ENCODE measurements at regions not wholly inside any gene's neighbourhood (a gene's known extent, or its start where the extent isn't known, plus 50 kb on each side); places are given as distances from the start of the nearest gene placed in this dataset.

GRCh38 chr3:59313365-59313764, 263.5 kb upstream of the CFAP20DC start:
- Histone ChIP-seq H3K4me3 (ENCODE audit: low read depth, low read length) (no peak overlapping the region), H3K36me3 (ENCODE audit: control insufficient read depth, insufficient read depth, low read length) (no peaks in the 10 kb centered on the region), H3K27me3 (ENCODE audit: control insufficient read depth, insufficient read depth, low read length) (no peaks in the 10 kb centered on the region)
- TF ChIP-seq CTCF (IDR thresholded peaks at IDR 0.05; ENCODE audit: insufficient read depth, low read length, poor library complexity, severe bottlenecking) = peak; percentile 55
- DNase-seq (ENCODE audit: low read depth) = no peak

GRCh38 chr3:59311231-59311630, 261.4 kb upstream of the CFAP20DC start:
- H3K27me3 ChIP-seq (ENCODE audit: control insufficient read depth, insufficient read depth, low read length) = no peaks in the 10 kb centered on the region
- no peak for DNase-seq (ENCODE audit: low read depth)
- H3K36me3 ChIP-seq (ENCODE audit: control insufficient read depth, insufficient read depth, low read length) = no peaks in the 10 kb centered on the region
- no peak for TF ChIP-seq CTCF (IDR thresholded peaks at IDR 0.05; ENCODE audit: insufficient read depth, low read length, poor library complexity, severe bottlenecking)
- H3K4me3 ChIP-seq (ENCODE audit: low read depth, low read length) = no peak overlapping the region

- DNase-seq (ENCODE audit: low read depth) = no peak
Observed at GRCh38 chr3:59310736-59311135, 260.9 kb upstream of the CFAP20DC start.

GRCh38 chr3:59308684-59309083, 258.9 kb upstream of the CFAP20DC start:
- H3K36me3 ChIP-seq (ENCODE audit: control insufficient read depth, insufficient read depth, low read length) = no peaks in the 10 kb centered on the region
- TF ChIP-seq CTCF (IDR thresholded peaks at IDR 0.05; ENCODE audit: insufficient read depth, low read length, poor library complexity, severe bottlenecking) = peak; percentile 9
- DNase-seq (ENCODE audit: low read depth) = no peak
- H3K4me3 ChIP-seq (ENCODE audit: low read depth, low read length) = no peak overlapping the region
- no peaks in the 10 kb centered on the region for H3K27me3 ChIP-seq (ENCODE audit: control insufficient read depth, insufficient read depth, low read length)

More at GRCh38 chr3:59310736-59311135, 260.9 kb upstream of the CFAP20DC start:
- Histone ChIP-seq H3K27me3 (ENCODE audit: control insufficient read depth, insufficient read depth, low read length) (no peaks in the 10 kb centered on the region), H3K4me3 (ENCODE audit: low read depth, low read length) (no peak overlapping the region), H3K36me3 (ENCODE audit: control insufficient read depth, insufficient read depth, low read length) (no peaks in the 10 kb centered on the region)
- no peak for TF ChIP-seq CTCF (IDR thresholded peaks at IDR 0.05; ENCODE audit: insufficient read depth, low read length, poor library complexity, severe bottlenecking)

GRCh38 chr3:59308001-59308400, 258.2 kb upstream of the CFAP20DC start:
- H3K36me3 ChIP-seq (ENCODE audit: control insufficient read depth, insufficient read depth, low read length) = no peaks in the 10 kb centered on the region
- no peak for DNase-seq (ENCODE audit: low read depth)
- no peaks in the 10 kb centered on the region for H3K27me3 ChIP-seq (ENCODE audit: control insufficient read depth, insufficient read depth, low read length)
- H3K4me3 ChIP-seq (ENCODE audit: low read depth, low read length) = no peak overlapping the region
- TF ChIP-seq CTCF (IDR thresholded peaks at IDR 0.05; ENCODE audit: insufficient read depth, low read length, poor library complexity, severe bottlenecking) = no peak

GRCh38 chr3:59306436-59306835, 256.6 kb upstream of the CFAP20DC start:
- Histone ChIP-seq H3K36me3 (ENCODE audit: control insufficient read depth, insufficient read depth, low read length) (no peaks in the 10 kb centered on the region), H3K27me3 (ENCODE audit: control insufficient read depth, insufficient read depth, low read length) (no peaks in the 10 kb centered on the region), H3K4me3 (ENCODE audit: low read depth, low read length) (no peak overlapping the region)
- DNase-seq (ENCODE audit: low read depth) = no peak
- TF ChIP-seq CTCF (IDR thresholded peaks at IDR 0.05; ENCODE audit: insufficient read depth, low read length, poor library complexity, severe bottlenecking) = no peak
